Activated CD4-positive, alpha-beta T cell treated with anti-CD3 and anti-CD28 coated beads, Interleukin-2, amount 10 ng/mL, durations not matched to agents 7 days and 5 days (primary cell): ENCODE measurements at regions not wholly inside any gene's neighbourhood (a gene's known extent, or its start where the extent isn't known, plus 50 kb on each side); places are given as distances from the start of the nearest gene placed in this dataset.

Experiments
- CTCF ChIA-PET: fragments of 350-600 bp; sonication (Branson Sonifier 250); formaldehyde crosslinking; loops from one replicate; lab custom pipeline; 2021; ENCODE audit warnings: antibody characterized with exemption; lab: Charles Lee
- POLR2A ChIA-PET: fragments of 350-600 bp; sonication (Branson Sonifier 250); formaldehyde crosslinking; loops from one replicate; lab custom pipeline; 2021; ENCODE audit warnings: antibody characterized with exemption; lab: Charles Lee
- DNase-seq: peaks from one replicate; pipeline ENCODE4 v3.0.0-alpha.2; 2020
- H3K27ac Mint-ChIP-seq: one replicate; pipeline ENCODE4 v1.8.0; 2021; ENCODE audit warnings: mild to moderate bottlenecking, moderate library complexity, mixed read lengths
- H3K27me3 Mint-ChIP-seq: one replicate; pipeline ENCODE4 v1.8.0; 2021; ENCODE audit warnings: mixed read lengths
- H3K36me3 Mint-ChIP-seq: one replicate; pipeline ENCODE4 v1.8.0; 2021; ENCODE audit warnings: low read depth, mixed read lengths
- H3K4me1 Mint-ChIP-seq: one replicate; pipeline ENCODE4 v1.8.0; 2021; ENCODE audit warnings: mixed read lengths
- H3K4me3 Mint-ChIP-seq: one replicate; pipeline ENCODE4 v1.8.0; 2021; ENCODE audit warnings: mild to moderate bottlenecking, moderate library complexity, mixed read lengths
- H3K9me3 Mint-ChIP-seq: one replicate; pipeline ENCODE4 v1.8.0; 2021; ENCODE audit warnings: mixed read lengths

DNA sequence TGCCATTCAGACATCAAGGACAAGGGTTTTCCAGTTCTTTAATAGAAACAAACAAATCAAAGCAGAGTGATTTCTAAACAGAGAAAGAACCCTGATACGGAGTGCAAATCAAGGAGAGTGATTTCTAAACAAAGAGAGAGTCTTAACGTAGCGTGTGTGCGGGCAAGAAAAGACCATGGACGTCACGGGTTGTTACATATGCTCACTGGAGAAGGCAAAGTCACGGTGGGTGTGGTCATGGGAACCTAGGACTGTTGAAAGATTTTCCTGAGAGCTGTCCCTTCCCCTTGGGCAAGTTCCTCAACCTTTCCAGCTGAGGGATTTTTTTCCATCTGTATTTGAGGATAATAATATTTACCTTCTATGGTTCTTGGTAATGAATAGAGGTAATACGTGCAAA lies 95.0 kb upstream of the SLC34A2 start:
- CTCF ChIA-PET: interaction anchor here (0.6 kb wide), 1 partner anchor 1539 kb away, joined by 3 read pairs; no protein-coding TSS in a partner anchor
- no peak overlapping the region for H3K27ac Mint-ChIP-seq
- H3K4me3 Mint-ChIP-seq: no peak overlapping the region
- H3K27me3 Mint-ChIP-seq: no peaks in the 10 kb centered on the region
- DNase-seq: no peak
- H3K36me3 Mint-ChIP-seq: no peaks in the 10 kb centered on the region
- H3K4me1 Mint-ChIP-seq: no peaks in the 10 kb centered on the region
- H3K9me3 Mint-ChIP-seq: no peaks in the 10 kb centered on the region
- POLR2A ChIA-PET: no interaction called here

DNA sequence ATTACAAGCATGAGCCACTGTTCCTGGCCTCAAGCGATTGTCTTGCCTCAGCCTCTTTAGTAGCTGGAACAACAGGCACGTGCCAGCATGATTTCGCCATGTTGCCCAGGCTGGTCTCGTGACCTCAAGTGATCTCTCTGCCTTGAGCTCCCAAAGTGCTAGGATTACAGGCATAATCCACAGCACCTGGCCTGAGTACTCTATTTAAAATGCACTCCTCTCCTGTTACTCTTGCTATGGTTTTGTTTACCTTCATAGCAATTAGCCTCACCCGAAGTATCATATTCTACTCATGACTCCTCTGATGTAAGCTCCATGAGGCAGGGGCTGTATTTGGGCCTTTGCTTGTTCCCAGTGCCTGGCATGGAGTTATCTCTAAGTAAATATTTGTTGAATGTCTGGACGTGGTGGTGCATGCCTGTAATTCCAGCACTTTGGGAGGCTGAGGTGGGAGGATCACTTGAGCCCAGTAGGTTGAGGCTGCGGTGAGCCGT lies 92.5 kb upstream of the SLC34A2 start:
- POLR2A ChIA-PET: interaction anchor here (0.6 kb wide), 1 partner anchor 533 kb away, joined by 4 read pairs; no protein-coding TSS in a partner anchor
- Mint-ChIP-seq H3K4me3 (no peak overlapping the region), H3K4me1 (no peaks in the 10 kb centered on the region), H3K9me3 (no peaks in the 10 kb centered on the region), H3K27ac (no peak overlapping the region), H3K36me3 (no peaks in the 10 kb centered on the region), H3K27me3 (no peaks in the 10 kb centered on the region)
- no peak for DNase-seq
- CTCF ChIA-PET: no interaction called here

DNA sequence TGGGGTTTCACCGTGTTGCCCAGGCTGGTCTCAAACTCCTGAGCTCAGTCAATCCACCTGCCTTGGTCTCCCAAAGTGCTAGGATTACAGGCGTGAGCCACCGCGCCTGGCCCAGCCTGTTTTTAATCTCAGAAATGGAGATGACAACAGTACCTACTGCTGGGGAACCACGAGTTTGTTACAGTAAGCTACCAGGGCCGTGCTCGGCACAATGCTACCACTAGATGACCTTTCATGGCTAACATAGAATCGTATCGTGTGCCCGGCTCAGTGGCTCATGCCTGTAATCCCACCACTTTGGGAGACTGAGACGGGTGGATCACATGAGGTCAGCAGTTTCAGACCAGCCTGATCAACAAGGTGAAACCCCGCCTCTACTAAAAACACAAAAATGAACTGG lies 90.8 kb upstream of the SLC34A2 start:
- ChIA-PET CTCF (no interaction called here), POLR2A (no interaction called here)
- H3K4me1 Mint-ChIP-seq: no peaks in the 10 kb centered on the region
- no peaks in the 10 kb centered on the region for H3K27me3 Mint-ChIP-seq
- no peaks in the 10 kb centered on the region for H3K9me3 Mint-ChIP-seq
- DNase-seq: no peak
- no peak overlapping the region for H3K27ac Mint-ChIP-seq
- no peaks in the 10 kb centered on the region for H3K36me3 Mint-ChIP-seq
- H3K4me3 Mint-ChIP-seq: no peak overlapping the region

DNA sequence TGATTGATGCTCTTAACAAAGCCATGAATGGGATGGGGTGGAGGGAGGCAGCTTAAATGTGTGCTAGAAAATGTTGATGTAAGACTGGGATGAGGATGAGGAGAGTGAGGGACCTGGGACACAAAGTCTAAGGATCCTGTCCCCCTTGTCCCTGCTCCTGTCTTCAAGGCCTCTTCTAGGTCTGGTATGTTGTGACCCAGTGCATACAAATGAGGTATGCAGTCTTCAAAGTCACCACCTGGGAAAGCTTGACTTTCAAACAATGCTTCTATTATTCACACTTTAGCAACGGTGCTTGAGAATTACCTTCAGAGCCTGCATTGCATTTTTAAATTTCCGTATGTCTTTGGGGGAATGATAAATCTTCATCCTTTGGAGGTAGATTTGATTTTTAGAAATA lies 88.4 kb upstream of the SLC34A2 start:
- CTCF ChIA-PET: no interaction called here
- no peak overlapping the region for H3K4me3 Mint-ChIP-seq
- H3K36me3 Mint-ChIP-seq: no peaks in the 10 kb centered on the region
- H3K4me1 Mint-ChIP-seq: no peaks in the 10 kb centered on the region
- DNase-seq: no peak
- H3K9me3 Mint-ChIP-seq: no peaks in the 10 kb centered on the region
- no peak overlapping the region for H3K27ac Mint-ChIP-seq
- H3K27me3 Mint-ChIP-seq: no peaks in the 10 kb centered on the region
- POLR2A ChIA-PET: no interaction called here

DNA sequence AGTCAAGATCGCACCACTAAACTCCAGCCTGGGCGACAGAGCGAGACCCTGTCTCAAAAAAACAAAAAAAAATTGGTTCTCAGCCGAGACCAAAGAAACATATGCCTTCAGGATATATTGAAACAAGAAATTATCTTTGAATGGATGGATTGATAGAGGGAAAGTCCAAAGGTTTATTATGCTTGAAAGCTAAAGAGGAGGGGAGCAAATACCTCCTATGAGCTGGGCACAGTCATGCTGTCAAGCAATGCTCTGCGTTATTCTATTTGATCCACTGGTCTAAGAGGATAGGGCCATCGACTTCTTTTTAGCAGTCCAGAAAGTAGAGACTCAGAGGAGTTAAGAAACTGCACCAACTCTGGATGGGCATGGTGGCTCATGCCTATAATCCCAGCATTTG lies 85.9 kb upstream of the SLC34A2 start:
- ChIA-PET POLR2A (no interaction called here), CTCF (interaction anchor here (0.7 to 1.3 kb wide), 3 partner anchors 11 to 47 kb away, joined by 3 read pairs; no protein-coding TSS in a partner anchor)
- no peaks in the 10 kb centered on the region for H3K27me3 Mint-ChIP-seq
- H3K27ac Mint-ChIP-seq: no peak overlapping the region
- DNase-seq: no peak
- no peaks in the 10 kb centered on the region for H3K36me3 Mint-ChIP-seq
- no peak overlapping the region for H3K4me3 Mint-ChIP-seq
- no peaks in the 10 kb centered on the region for H3K9me3 Mint-ChIP-seq
- no peaks in the 10 kb centered on the region for H3K4me1 Mint-ChIP-seq

DNA sequence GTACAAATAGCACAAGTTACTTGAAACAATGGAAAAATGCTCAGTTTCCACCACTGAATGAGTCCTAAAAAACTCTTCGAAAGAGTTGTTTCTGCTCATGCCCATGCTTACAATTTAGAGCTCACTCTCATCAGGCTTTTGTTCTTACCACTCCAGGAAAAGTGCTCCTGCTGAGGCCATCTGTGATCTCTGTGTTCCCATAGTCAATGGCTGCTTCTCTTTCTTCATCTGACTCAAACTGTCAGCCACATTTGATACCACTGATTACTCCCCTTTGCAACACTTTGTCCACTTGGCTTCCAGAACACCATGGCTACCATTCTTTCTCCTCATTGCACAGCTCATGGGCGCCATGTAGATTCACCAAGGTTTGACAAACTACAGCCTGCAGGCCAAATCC lies 80.0 kb upstream of the SLC34A2 start:
- Mint-ChIP-seq H3K4me1 (no peaks in the 10 kb centered on the region), H3K27me3 (no peaks in the 10 kb centered on the region), H3K9me3 (no peaks in the 10 kb centered on the region), H3K36me3 (no peaks in the 10 kb centered on the region), H3K4me3 (no peak overlapping the region), H3K27ac (no peak overlapping the region)
- ChIA-PET POLR2A (no interaction called here), CTCF (no interaction called here)
- DNase-seq: no peak

DNA sequence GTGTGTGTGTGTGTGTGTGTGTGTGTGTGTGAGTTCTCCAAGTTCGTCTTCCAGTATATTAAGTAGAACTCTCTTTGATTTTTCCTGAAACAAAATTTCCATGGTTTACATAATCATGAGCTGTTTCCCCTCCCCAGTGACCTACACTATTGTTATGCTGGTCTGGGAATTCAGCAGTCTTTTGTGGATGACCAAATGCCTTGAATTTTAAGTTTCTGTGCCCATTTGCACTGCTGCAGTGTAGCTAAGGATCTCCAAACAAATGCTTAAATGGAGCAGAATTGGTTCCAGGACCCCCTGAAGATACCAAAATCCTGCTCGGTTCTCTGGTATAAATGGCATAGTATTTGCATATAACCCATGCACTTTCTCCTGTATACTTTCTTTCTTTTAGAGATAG lies 77.2 kb upstream of the SLC34A2 start:
- H3K27ac Mint-ChIP-seq: no peak overlapping the region
- no peaks in the 10 kb centered on the region for H3K4me1 Mint-ChIP-seq
- H3K4me3 Mint-ChIP-seq: no peak overlapping the region
- H3K27me3 Mint-ChIP-seq: no peaks in the 10 kb centered on the region
- ChIA-PET POLR2A (no interaction called here), CTCF (no interaction called here)
- H3K36me3 Mint-ChIP-seq: no peaks in the 10 kb centered on the region
- no peaks in the 10 kb centered on the region for H3K9me3 Mint-ChIP-seq
- no peak for DNase-seq

DNA sequence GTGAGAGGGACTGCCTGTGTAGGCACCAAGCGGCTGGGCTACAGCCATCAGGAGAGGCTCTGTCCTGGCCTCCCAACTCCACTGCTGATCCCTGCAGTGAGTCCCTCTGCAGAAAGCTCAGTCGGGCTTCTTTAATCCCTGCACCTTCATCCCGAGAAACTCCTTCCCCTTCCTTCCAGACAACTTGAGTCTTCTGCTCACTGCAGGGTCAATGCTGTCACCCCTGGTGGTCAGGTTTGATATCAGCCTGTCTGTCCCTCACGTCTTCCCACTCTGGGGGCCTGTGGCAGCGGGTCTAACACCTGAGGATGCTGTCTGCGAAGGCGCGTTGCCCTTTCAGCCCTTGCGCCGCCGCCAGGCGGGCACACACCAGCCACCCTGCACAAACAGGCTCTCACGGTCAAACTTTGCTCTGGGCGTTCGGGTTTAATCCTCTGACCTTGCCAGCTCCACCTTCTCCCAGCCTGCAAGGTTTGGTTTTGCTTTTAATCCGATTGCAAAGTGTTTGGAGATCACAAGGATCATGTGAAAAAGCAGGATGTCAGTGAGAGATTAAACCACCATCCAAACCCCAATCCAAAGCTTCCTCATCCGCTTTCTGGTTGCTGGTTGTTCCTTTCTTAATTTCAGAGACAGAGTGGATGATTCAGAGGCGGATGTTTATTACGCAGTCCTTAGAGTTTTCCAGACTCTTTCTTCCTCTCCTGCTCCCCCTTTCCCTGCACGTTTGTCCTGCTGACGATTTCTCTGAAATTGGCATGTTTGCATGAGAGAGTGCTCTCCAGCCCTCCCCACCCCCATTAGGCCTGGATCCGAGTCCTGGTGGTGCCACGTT lies 74.8 kb upstream of the SLC34A2 start:
- CTCF ChIA-PET: interaction anchor here (0.6 kb wide), 1 partner anchor 11 kb away, joined by 3 read pairs; no protein-coding TSS in a partner anchor
- H3K4me3 Mint-ChIP-seq: no peak overlapping the region

DNA sequence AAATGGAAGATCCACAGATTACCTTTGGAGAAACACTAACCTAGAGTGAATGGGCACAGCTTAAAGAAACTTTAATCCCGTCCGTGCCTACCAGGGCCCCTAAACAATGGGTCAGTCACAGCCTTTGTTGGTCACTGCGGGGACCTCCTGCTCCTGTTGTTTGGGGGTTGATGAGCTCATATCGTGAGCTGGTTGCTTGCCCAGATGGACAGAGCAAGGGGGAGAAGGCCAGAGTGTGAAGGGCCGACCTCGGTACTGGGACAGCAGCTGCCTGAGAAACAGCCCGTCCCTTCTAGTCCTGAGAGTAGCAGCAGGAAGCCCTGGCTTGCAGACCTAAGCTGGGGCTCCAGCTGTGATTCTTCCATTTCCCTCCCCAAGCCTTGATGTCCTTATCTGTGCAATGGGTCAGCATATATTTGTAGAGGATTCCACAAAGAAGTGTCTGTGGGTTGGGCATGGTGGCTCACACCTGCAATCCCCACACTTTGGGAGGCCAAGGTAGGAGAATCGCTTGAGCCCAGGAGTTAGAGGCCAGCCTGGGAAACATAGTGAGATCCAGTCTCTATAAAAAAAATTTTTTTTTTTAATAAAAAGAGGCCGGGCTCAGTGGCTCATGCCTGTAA lies 69.6 kb upstream of the SLC34A2 start:
- ChIA-PET CTCF (no interaction called here), POLR2A (no interaction called here)
- H3K9me3 Mint-ChIP-seq: no peaks in the 10 kb centered on the region
- H3K27ac Mint-ChIP-seq: no peak overlapping the region
- DNase-seq: no peak
- H3K4me3 Mint-ChIP-seq: no peak overlapping the region
- H3K36me3 Mint-ChIP-seq: no peaks in the 10 kb centered on the region
- H3K27me3 Mint-ChIP-seq: no peaks in the 10 kb centered on the region
- H3K4me1 Mint-ChIP-seq: no peaks in the 10 kb centered on the region

More for the DNA sequence above, 74.8 kb upstream of the SLC34A2 start:
- H3K27me3 Mint-ChIP-seq: no peaks in the 10 kb centered on the region
- no peak overlapping the region for H3K27ac Mint-ChIP-seq
- no peaks in the 10 kb centered on the region for H3K9me3 Mint-ChIP-seq
- H3K4me1 Mint-ChIP-seq: no peaks in the 10 kb centered on the region
- no peaks in the 10 kb centered on the region for H3K36me3 Mint-ChIP-seq
- DNase-seq: no peak
- POLR2A ChIA-PET: no interaction called here

DNA sequence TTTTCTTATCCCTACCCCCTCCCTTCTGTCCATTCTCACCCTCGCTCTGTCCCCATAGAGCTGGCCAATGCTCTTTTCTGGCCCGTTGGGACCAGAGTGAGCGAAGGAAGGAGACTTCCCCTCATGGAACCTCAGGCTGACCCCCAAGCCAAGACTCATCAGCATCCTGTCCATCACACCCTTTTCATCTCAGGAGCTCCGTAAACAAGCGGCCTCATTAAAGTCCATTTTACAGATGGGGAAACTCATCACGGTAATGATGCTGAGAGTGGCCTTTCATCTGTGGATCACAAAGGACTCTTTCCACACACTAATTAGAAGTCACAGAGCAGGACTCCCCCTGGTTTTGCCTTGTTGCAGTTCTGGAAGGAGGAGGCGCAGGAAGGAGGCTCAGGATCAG lies 67.4 kb upstream of the SLC34A2 start:
- H3K27ac Mint-ChIP-seq: no peak overlapping the region
- DNase-seq: no peak
- no peaks in the 10 kb centered on the region for H3K27me3 Mint-ChIP-seq
- no peaks in the 10 kb centered on the region for H3K4me1 Mint-ChIP-seq
- H3K4me3 Mint-ChIP-seq: no peak overlapping the region
- H3K36me3 Mint-ChIP-seq: no peaks in the 10 kb centered on the region
- no peaks in the 10 kb centered on the region for H3K9me3 Mint-ChIP-seq
- CTCF ChIA-PET: no interaction called here
- POLR2A ChIA-PET: no interaction called here

DNA sequence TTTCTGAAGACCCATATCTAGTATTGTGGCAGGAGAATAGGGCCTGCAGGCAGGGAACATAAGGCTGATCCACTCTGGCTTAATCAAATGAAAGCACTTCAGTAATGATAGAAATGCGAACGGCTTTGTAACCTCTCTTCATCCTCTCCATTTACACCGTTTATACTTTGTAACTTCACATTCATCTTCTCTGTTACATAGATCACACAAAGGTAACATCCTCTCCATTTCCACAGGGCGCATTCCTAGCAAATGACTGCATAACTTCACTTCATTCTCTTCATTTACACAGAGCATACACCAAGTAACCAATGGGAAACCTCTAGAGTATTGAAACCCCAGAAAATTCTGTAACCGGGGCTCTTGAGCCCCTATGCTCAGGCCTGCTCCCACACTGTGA lies 65.5 kb upstream of the SLC34A2 start:
- no peak for DNase-seq
- Mint-ChIP-seq H3K36me3 (no peaks in the 10 kb centered on the region), H3K4me1 (no peaks in the 10 kb centered on the region), H3K27ac (no peak overlapping the region), H3K4me3 (no peak overlapping the region), H3K9me3 (no peaks in the 10 kb centered on the region), H3K27me3 (no peaks in the 10 kb centered on the region)
- ChIA-PET CTCF (no interaction called here), POLR2A (no interaction called here)

DNA sequence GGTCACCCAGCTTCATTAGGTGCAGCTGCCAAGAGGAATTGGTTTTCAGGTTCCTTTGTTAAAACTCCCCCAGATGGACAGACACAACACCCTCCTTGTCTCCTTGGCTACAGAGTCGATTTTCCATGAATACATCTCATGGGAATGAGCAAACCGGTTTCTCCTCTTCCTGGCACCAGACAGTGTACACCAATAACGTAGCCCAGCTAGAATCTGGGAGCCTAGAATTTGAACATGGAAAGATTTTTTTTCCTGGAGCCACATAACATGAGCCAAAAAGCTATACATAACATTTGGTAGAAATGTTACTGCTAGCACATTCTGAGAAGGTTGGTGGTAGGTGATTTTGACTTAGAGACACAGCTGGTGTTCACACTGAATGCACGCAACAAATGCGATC lies 62.9 kb upstream of the SLC34A2 start:
- Mint-ChIP-seq H3K36me3 (no peaks in the 10 kb centered on the region), H3K27me3 (no peaks in the 10 kb centered on the region), H3K27ac (no peak overlapping the region), H3K9me3 (peaks cover 8% of the 10 kb centered on the region), H3K4me3 (no peak overlapping the region), H3K4me1 (no peaks in the 10 kb centered on the region)
- no peak for DNase-seq
- POLR2A ChIA-PET: no interaction called here
- CTCF ChIA-PET: no interaction called here
